ENCODE measurements at regions not wholly inside any gene's neighbourhood (a gene's known extent, or its start where the extent isn't known, plus 50 kb on each side); places are given as distances from the start of the nearest gene placed in this dataset.

DNA sequence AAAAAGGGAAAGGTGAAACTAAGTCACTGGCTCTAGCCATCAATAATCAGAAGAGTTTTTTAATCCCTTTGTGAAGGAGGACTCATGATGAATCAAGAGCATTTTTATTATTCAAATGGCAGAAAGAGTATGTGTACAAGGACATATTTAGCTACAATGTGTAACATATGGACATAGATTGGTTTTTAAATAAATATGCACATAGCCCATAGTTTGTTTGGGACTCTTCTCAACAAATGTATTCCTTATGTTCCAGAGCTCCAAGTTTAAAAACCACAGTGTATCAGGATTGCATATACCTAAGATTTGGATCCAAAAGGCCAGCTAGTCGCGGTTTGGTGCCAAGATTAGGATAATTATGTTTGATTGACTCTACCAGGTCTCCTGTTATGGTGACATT is 104.2 kb downstream of the C12orf50 start:
- TF ChIP-seq, protein P1, sequence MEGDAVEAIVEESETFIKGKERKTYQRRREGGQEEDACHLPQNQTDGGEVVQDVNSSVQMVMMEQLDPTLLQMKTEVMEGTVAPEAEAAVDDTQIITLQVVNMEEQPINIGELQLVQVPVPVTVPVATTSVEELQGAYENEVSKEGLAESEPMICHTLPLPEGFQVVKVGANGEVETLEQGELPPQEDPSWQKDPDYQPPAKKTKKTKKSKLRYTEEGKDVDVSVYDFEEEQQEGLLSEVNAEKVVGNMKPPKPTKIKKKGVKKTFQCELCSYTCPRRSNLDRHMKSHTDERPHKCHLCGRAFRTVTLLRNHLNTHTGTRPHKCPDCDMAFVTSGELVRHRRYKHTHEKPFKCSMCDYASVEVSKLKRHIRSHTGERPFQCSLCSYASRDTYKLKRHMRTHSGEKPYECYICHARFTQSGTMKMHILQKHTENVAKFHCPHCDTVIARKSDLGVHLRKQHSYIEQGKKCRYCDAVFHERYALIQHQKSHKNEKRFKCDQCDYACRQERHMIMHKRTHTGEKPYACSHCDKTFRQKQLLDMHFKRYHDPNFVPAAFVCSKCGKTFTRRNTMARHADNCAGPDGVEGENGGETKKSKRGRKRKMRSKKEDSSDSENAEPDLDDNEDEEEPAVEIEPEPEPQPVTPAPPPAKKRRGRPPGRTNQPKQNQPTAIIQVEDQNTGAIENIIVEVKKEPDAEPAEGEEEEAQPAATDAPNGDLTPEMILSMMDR (IDR thresholded peaks at IDR 0.05): no peak
- no peak for TF ChIP-seq POLR2A (IDR thresholded peaks at IDR 0.05)
